Left kidney (tissue), 1 donor: ENCODE measurements at regions not wholly inside any gene's neighbourhood (a gene's known extent, or its start where the extent isn't known, plus 50 kb on each side); places are given as distances from the start of the nearest gene placed in this dataset.
"Not testable (repeated sequence)": the region's sequence is repeated elsewhere in the genome, so short reads cannot be mapped to it uniquely, and the experiment has no call there.

Experiments used
- DNase-seq: peaks from one replicate; pipeline ENCODE4 v3.0.0-alpha.2; 2013

GRCh38 chr5:43818394-43818793, 215.4 kb downstream of the NNT start:
- DNase-seq: not testable (repeated sequence)

- DNase-seq: no peak
Observed at GRCh38 chr5:43815497-43815896, 212.5 kb downstream of the NNT start.

GRCh38 chr5:43804723-43805122, 201.7 kb downstream of the NNT start:
- no peak for DNase-seq

- no peak for DNase-seq
Observed at GRCh38 chr5:43804041-43804440, 201.1 kb downstream of the NNT start.

- DNase-seq: no peak
Observed at GRCh38 chr5:43802651-43803050, 199.7 kb downstream of the NNT start.

- no peak for DNase-seq
Observed at GRCh38 chr5:43802119-43802518, 199.1 kb downstream of the NNT start.

- DNase-seq: no peak
Observed at GRCh38 chr5:43798740-43799139, 195.8 kb downstream of the NNT start.

- not testable (repeated sequence) for DNase-seq
Observed at GRCh38 chr5:43791880-43792279, 188.9 kb downstream of the NNT start.

- no peak for DNase-seq
Observed at GRCh38 chr5:43785198-43785597, 182.2 kb downstream of the NNT start.

GRCh38 chr5:43780586-43780985, 177.6 kb downstream of the NNT start:
- DNase-seq: no peak

- no peak for DNase-seq
Observed at GRCh38 chr5:43774881-43775399, 172.0 kb downstream of the NNT start.

- DNase-seq: no peak
Observed at GRCh38 chr5:43773478-43773844, 170.5 kb downstream of the NNT start.

GRCh38 chr5:43772764-43773477, 169.9 kb downstream of the NNT start:
- no peak for DNase-seq

- DNase-seq: no peak
Observed at GRCh38 chr5:43772458-43772763, 169.4 kb downstream of the NNT start.

GRCh38 chr5:43771611-43772031, 168.6 kb downstream of the NNT start:
- no peak for DNase-seq

GRCh38 chr5:43769571-43770355, 166.8 kb downstream of the NNT start:
- peak; percentile 7 for DNase-seq
